ENCODE measurements at regions not wholly inside any gene's neighbourhood (a gene's known extent, or its start where the extent isn't known, plus 50 kb on each side); places are given as distances from the start of the nearest gene placed in this dataset.

- TF ChIP-seq SIN3A (IDR thresholded peaks at IDR 0.05; ENCODE audit: borderline replicate concordance, insufficient read depth, low read length) (no peak), POLR2AphosphoS5 (IDR thresholded peaks at IDR 0.05; ENCODE audit: low read depth, low read length) (no peak), REST (IDR thresholded peaks at IDR 0.05; ENCODE audit: insufficient read depth in 1 of 2, low read depth in 2 of 2, low read length in 2 of 2) (no peak), TAF1 (IDR thresholded peaks at IDR 0.05; ENCODE audit: borderline replicate concordance, insufficient read depth, low read length) (no peak), FOXP2 (optimal IDR thresholded peaks at IDR 0.05; ENCODE audit: borderline replicate concordance, extremely low read depth, extremely low read length, insufficient read depth) (no peak)
Observed at GRCh38 chr9:135281791-135282737, 194.6 kb downstream of the OLFM1 start.
